ENCODE measurements at regions not wholly inside any gene's neighbourhood (a gene's known extent, or its start where the extent isn't known, plus 50 kb on each side); places are given as distances from the start of the nearest gene placed in this dataset.

- DNase-seq (ENCODE audit: low spot score), result no peak
- in situ Hi-C loops (cut with MboI; ENCODE audit: low pct_unique_long_range_greater_than_20kb, low sequenced_read_pairs, unreplicated experiment), result no loop called here
- TF ChIP-seq CTCF (IDR thresholded peaks at IDR 0.05; ENCODE audit: extremely low read depth, insufficient read depth, missing control alignments), result no peak
Observed at GRCh38 chr12:13342971-13343370, 146.4 kb downstream of the EMP1 start.

- no peak for DNase-seq (ENCODE audit: low spot score)
- TF ChIP-seq CTCF (IDR thresholded peaks at IDR 0.05; ENCODE audit: extremely low read depth, insufficient read depth, missing control alignments), result no peak
- in situ Hi-C loops (cut with MboI; ENCODE audit: low pct_unique_long_range_greater_than_20kb, low sequenced_read_pairs, unreplicated experiment), result no loop called here
Observed at GRCh38 chr12:13340149-13340548, 143.6 kb downstream of the EMP1 start.

- TF ChIP-seq CTCF (IDR thresholded peaks at IDR 0.05; ENCODE audit: extremely low read depth, insufficient read depth, missing control alignments), result no peak
- in situ Hi-C loops (cut with MboI; ENCODE audit: low pct_unique_long_range_greater_than_20kb, low sequenced_read_pairs, unreplicated experiment), result no loop called here
- DNase-seq (ENCODE audit: low spot score), result no peak
Observed at GRCh38 chr12:13339538-13339937, 143.0 kb downstream of the EMP1 start.

- TF ChIP-seq CTCF (IDR thresholded peaks at IDR 0.05; ENCODE audit: extremely low read depth, insufficient read depth, missing control alignments), result no peak
- in situ Hi-C loops (cut with MboI; ENCODE audit: low pct_unique_long_range_greater_than_20kb, low sequenced_read_pairs, unreplicated experiment), result no loop called here
- DNase-seq (ENCODE audit: low spot score), result no peak
Observed at GRCh38 chr12:13339091-13339490, 142.6 kb downstream of the EMP1 start.

- no peak for TF ChIP-seq CTCF (IDR thresholded peaks at IDR 0.05; ENCODE audit: extremely low read depth, insufficient read depth, missing control alignments)
- in situ Hi-C loops (cut with MboI; ENCODE audit: low pct_unique_long_range_greater_than_20kb, low sequenced_read_pairs, unreplicated experiment), result no loop called here
- no peak for DNase-seq (ENCODE audit: low spot score)
Observed at GRCh38 chr12:13337791-13338190, 141.3 kb downstream of the EMP1 start.

GRCh38 chr12:13336216-13336615 is 139.7 kb downstream of the EMP1 start:
- in situ Hi-C loops (cut with MboI; ENCODE audit: low pct_unique_long_range_greater_than_20kb, low sequenced_read_pairs, unreplicated experiment), result no loop called here
- no peak for DNase-seq (ENCODE audit: low spot score)
- no peak for TF ChIP-seq CTCF (IDR thresholded peaks at IDR 0.05; ENCODE audit: extremely low read depth, insufficient read depth, missing control alignments)

- in situ Hi-C loops (cut with MboI; ENCODE audit: low pct_unique_long_range_greater_than_20kb, low sequenced_read_pairs, unreplicated experiment), result no loop called here
- TF ChIP-seq CTCF (IDR thresholded peaks at IDR 0.05; ENCODE audit: extremely low read depth, insufficient read depth, missing control alignments), result no peak
Observed at GRCh38 chr12:13328535-13328934, 132.0 kb downstream of the EMP1 start.

More at GRCh38 chr12:13328535-13328934, 132.0 kb downstream of the EMP1 start:
- DNase-seq (ENCODE audit: low spot score), result no peak

Data from GM13977 (cell line).